Fibroblast of the aortic adventitia (primary cell): ENCODE measurements at regions not wholly inside any gene's neighbourhood (a gene's known extent, or its start where the extent isn't known, plus 50 kb on each side); places are given as distances from the start of the nearest gene placed in this dataset.

Source experiments
- DNase-seq: peaks from one replicate; pipeline ENCODE4 v3.0.0-alpha.2; 2010; ENCODE audit warnings: low read depth
- H3K4me3 ChIP-seq: 2 replicates; pipeline ENCODE4 v1.5.1; 2011; ENCODE audit warnings: low read depth, mild to moderate bottlenecking, control low read depth, low read length, moderate library complexity
- CTCF ChIP-seq: IDR thresholded peaks from 2 replicates; pipeline ENCODE4 v1.5.1; 2011; ENCODE audit warnings: mild to moderate bottlenecking, low read length, control low read depth, inconsistent platforms; ENCODE audit not compliant: insufficient read depth

DNA sequence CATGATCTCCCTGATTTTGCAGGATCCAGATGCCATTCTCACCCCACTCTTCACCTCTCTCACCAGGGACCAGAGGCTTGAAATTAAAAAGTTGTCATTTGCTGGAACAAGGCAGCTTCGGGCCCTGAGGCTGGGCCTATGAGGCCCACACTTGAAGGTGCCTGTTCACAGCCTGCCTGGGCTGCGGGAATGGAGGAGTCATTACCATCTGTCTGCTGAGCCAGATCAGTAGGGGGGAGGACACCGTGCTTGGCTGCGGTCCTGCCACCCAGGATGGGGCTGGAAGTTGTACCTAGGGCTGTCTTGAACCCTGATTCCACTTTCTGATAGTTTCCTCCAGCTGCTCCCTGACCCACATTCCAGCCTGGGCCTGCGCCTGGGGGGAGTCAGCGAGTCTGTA is 208.3 kb upstream of the N4BP1 start:
- no peak overlapping the region for H3K4me3 ChIP-seq
- no peak for DNase-seq
- no peak for TF ChIP-seq CTCF

GRCh38 chr16:48817032-48817431 is 207.1 kb upstream of the N4BP1 start:
- H3K4me3 ChIP-seq: no peak overlapping the region
- no peak for TF ChIP-seq CTCF
- DNase-seq: no peak

DNA sequence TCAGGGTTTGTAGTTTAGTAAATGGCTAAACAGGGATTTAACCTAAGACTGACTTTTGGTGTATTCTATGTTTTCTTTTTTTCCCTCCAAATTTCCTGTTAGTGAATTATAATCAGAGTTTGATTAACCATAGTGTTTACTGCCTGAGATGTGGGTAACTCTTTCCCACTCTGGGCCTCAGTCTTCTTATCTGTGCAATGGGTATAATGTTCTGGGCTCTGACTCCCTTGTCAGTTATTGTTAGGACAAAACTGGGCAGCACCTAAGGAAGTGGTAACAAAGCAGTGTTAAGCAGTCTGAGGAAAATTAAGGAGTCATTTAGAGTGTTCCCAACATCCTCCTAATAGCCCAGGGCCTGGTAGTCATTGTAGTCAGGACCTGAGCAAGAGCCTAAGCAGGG is 206.4 kb upstream of the N4BP1 start:
- no peak for DNase-seq
- TF ChIP-seq CTCF: no peak

DNA sequence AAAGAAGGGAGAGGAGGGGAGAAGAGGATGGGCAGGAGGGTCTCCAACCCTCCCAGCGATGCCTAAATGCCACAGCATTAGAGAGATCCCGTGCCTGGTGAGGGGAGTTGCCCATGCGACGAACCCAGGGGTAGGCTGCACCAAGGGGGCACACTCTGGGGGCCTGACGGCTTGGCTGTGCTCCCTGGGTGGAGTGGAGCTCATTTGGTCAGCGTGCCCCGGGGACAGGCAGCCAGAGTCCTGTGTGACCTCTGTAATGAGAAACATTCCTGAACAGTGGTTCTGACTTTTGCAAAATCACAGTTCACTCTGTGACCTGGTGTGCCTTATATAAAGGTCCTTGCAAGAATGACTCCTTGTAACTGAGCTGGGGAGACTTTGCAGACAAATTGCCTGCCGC is 205.0 kb upstream of the N4BP1 start:
- DNase-seq: no peak
- H3K4me3 ChIP-seq: no peak overlapping the region
- no peak for TF ChIP-seq CTCF

More for the DNA sequence above, 206.4 kb upstream of the N4BP1 start:
- no peak overlapping the region for H3K4me3 ChIP-seq

DNA sequence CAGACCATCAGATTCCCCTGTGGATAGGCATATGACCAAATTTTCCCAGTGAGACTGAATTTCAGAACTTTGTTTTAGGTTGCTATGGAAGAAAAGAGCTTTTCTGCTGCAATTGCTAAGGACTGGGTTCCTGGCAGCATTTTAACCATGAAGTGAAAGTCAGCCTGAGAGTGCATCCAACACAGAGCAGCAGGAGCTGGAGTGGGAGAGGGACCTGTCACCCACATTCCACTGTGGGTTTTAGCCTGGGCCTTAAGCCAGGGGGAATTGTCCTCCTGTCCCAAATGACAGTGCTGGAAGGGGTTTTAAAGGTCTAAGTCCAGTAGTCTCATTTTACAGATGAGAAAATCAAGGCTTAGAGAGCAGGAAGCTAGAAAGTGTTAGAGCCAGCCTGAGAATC is 203.5 kb upstream of the N4BP1 start:
- no peak for DNase-seq
- TF ChIP-seq CTCF: no peak

GRCh38 chr16:48812856-48813255 is 202.9 kb upstream of the N4BP1 start:
- no peak overlapping the region for H3K4me3 ChIP-seq
- DNase-seq: no peak
- TF ChIP-seq CTCF: no peak

More for the DNA sequence above, 203.5 kb upstream of the N4BP1 start:
- H3K4me3 ChIP-seq: no peak overlapping the region

- DNase-seq: no peak
- H3K4me3 ChIP-seq: no peak overlapping the region
- no peak for TF ChIP-seq CTCF
Measured at GRCh38 chr16:48811478-48811877, 201.5 kb upstream of the N4BP1 start.
